ENCODE measurements at regions not wholly inside any gene's neighbourhood (a gene's known extent, or its start where the extent isn't known, plus 50 kb on each side); places are given as distances from the start of the nearest gene placed in this dataset.

DNA sequence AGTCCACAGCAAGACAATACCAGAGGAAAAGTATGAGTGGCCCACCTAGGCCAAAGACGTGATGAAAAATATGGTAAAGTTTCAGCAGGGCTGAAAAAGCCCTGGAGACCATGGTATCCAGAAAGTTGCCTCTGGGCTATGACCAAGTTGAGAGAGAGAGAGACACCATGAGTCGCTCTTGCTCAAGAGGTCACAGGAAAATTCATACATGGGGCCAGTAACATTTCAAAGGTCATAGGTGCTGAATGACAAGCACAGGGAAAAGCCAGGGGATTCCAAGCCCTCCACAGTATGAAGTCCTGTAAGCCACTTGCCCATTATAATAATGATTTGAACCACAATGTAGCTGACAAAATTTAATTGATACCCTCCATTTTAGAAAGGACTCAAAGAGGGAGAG is 657.7 kb upstream of the CITED2 start:
- TF ChIP-seq, protein P1, sequence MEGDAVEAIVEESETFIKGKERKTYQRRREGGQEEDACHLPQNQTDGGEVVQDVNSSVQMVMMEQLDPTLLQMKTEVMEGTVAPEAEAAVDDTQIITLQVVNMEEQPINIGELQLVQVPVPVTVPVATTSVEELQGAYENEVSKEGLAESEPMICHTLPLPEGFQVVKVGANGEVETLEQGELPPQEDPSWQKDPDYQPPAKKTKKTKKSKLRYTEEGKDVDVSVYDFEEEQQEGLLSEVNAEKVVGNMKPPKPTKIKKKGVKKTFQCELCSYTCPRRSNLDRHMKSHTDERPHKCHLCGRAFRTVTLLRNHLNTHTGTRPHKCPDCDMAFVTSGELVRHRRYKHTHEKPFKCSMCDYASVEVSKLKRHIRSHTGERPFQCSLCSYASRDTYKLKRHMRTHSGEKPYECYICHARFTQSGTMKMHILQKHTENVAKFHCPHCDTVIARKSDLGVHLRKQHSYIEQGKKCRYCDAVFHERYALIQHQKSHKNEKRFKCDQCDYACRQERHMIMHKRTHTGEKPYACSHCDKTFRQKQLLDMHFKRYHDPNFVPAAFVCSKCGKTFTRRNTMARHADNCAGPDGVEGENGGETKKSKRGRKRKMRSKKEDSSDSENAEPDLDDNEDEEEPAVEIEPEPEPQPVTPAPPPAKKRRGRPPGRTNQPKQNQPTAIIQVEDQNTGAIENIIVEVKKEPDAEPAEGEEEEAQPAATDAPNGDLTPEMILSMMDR (IDR thresholded peaks at IDR 0.05): no peak
- no peak for TF ChIP-seq POLR2A (IDR thresholded peaks at IDR 0.05)

Data from Peyer's patch (tissue), 4 donors.